GM11168 (cell line): ENCODE measurements at regions not wholly inside any gene's neighbourhood (a gene's known extent, or its start where the extent isn't known, plus 50 kb on each side); places are given as distances from the start of the nearest gene placed in this dataset.

Experiments used
- in situ Hi-C: fragments of 300-500 bp; cut with MboI; formaldehyde crosslinking; loops from one replicate; pipeline ENCODE4 v1.12.0; 2022; ENCODE audit warnings: low sequenced_read_pairs; ENCODE audit not compliant: unreplicated experiment

GRCh38 chr9:107869111-107869510 is 379.5 kb upstream of the KLF4 start:
- in situ Hi-C loops: no loop called here

- in situ Hi-C loops: no loop called here
These were observed 378.6 kb upstream of the KLF4 start for GRCh38 chr9:107868186-107868585.

GRCh38 chr9:107867738-107868137 is 378.2 kb upstream of the KLF4 start:
- in situ Hi-C loops: no loop called here

GRCh38 chr9:107866711-107867311 is 377.2 kb upstream of the KLF4 start:
- in situ Hi-C loops: no loop called here

- in situ Hi-C loops: no loop called here
These were observed 373.8 kb upstream of the KLF4 start for GRCh38 chr9:107863396-107863795.

- in situ Hi-C loops: no loop called here
These were observed 373.3 kb upstream of the KLF4 start for GRCh38 chr9:107862881-107863280.

GRCh38 chr9:107862323-107862722 is 372.8 kb upstream of the KLF4 start:
- in situ Hi-C loops: no loop called here

- in situ Hi-C loops: no loop called here
These were observed 371.5 kb upstream of the KLF4 start for GRCh38 chr9:107861075-107861474.

GRCh38 chr9:107858260-107858659 is 368.7 kb upstream of the KLF4 start:
- in situ Hi-C loops: no loop called here

GRCh38 chr9:107856633-107857032 is 367.1 kb upstream of the KLF4 start:
- in situ Hi-C loops: no loop called here

GRCh38 chr9:107855164-107855563 is 365.6 kb upstream of the KLF4 start:
- in situ Hi-C loops: no loop called here

GRCh38 chr9:107853461-107853860 is 363.9 kb upstream of the KLF4 start:
- in situ Hi-C loops: no loop called here

- in situ Hi-C loops: no loop called here
These were observed 363.3 kb upstream of the KLF4 start for GRCh38 chr9:107852891-107853290.

GRCh38 chr9:107850653-107851052 is 361.1 kb upstream of the KLF4 start:
- in situ Hi-C loops: no loop called here

GRCh38 chr9:107847978-107848964 is 358.7 kb upstream of the KLF4 start:
- in situ Hi-C loops: no loop called here

- in situ Hi-C loops: no loop called here
These were observed 353.0 kb upstream of the KLF4 start for GRCh38 chr9:107842530-107842929.

GRCh38 chr9:107841076-107841475 is 351.5 kb upstream of the KLF4 start:
- in situ Hi-C loops: no loop called here

- in situ Hi-C loops: no loop called here
These were observed 349.8 kb upstream of the KLF4 start for GRCh38 chr9:107839371-107839770.

- in situ Hi-C loops: no loop called here
These were observed 349.2 kb upstream of the KLF4 start for GRCh38 chr9:107838766-107839165.

- in situ Hi-C loops: no loop called here
These were observed 346.7 kb upstream of the KLF4 start for GRCh38 chr9:107836300-107836699.

- in situ Hi-C loops: no loop called here
These were observed 343.7 kb upstream of the KLF4 start for GRCh38 chr9:107833295-107833694.

- in situ Hi-C loops: no loop called here
These were observed 343.3 kb upstream of the KLF4 start for GRCh38 chr9:107832871-107833270.
